CD4-positive, alpha-beta memory T cell (primary cell): ENCODE measurements at regions not wholly inside any gene's neighbourhood (a gene's known extent, or its start where the extent isn't known, plus 50 kb on each side); places are given as distances from the start of the nearest gene placed in this dataset.

Source experiments
- CTCF ChIA-PET: fragments of 350-600 bp; sonication (Branson Sonifier 250); formaldehyde crosslinking; loops from one replicate; lab custom pipeline; 2021; ENCODE audit warnings: inconsistent platforms; ENCODE audit not compliant: partially characterized antibody; lab: Charles Lee
- POLR2A ChIA-PET: fragments of 350-600 bp; sonication (Branson Sonifier 250); formaldehyde crosslinking; loops from one replicate; lab custom pipeline; 2021; ENCODE audit not compliant: partially characterized antibody; lab: Charles Lee
- DNase-seq, 5 donors: peaks; one replicate each; pipeline versions ENCODE4 v3.0.0 to v3.0.0-alpha.2; 2020 to 2022; ENCODE audit warnings: mixed read lengths in 1 of 5
- H3K27ac ChIP-seq: one replicate; pipeline ENCODE4 v1.7.0; 2013; ENCODE audit warnings: low read depth, low read length
- H3K27me3 ChIP-seq: 2 replicates; pipeline ENCODE4 v1.7.0; 2013; ENCODE audit warnings: mild to moderate bottlenecking, low read length, moderate library complexity; ENCODE audit not compliant: insufficient read depth
- H3K36me3 ChIP-seq: 2 replicates; pipeline ENCODE4 v1.7.0; 2013; ENCODE audit warnings: mild to moderate bottlenecking, low read length, moderate library complexity; ENCODE audit not compliant: insufficient read depth
- H3K4me1 ChIP-seq: 2 replicates; pipeline ENCODE4 v1.7.0; 2013; ENCODE audit warnings: mild to moderate bottlenecking, low read length, moderate library complexity; ENCODE audit not compliant: insufficient read depth
- H3K4me3 ChIP-seq, 2 donors: one replicate each; pipeline ENCODE4 v1.7.0; 2013; ENCODE audit warnings: low read length in 2 of 2, mild to moderate bottlenecking in 1 of 2
- H3K9me3 ChIP-seq, 2 donors: one replicate each; pipeline ENCODE4 v1.7.0; 2013; ENCODE audit warnings: low read length in 2 of 2, control low read depth in 1 of 2; ENCODE audit not compliant: control insufficient read depth in 1 of 2
- H3K27ac Mint-ChIP-seq, 7 donors: one replicate each; pipeline ENCODE4 v1.8.0; 2020 to 2021; ENCODE audit warnings: mixed read lengths in 7 of 7, mild to moderate bottlenecking in 6 of 7, inconsistent platforms in 3 of 7, moderate library complexity in 3 of 7
- H3K27me3 Mint-ChIP-seq, 2 donors: one replicate each; pipeline ENCODE4 v1.8.0; 2020 to 2021; ENCODE audit warnings: mixed read lengths in 2 of 2
- H3K36me3 Mint-ChIP-seq, 2 donors: one replicate each; pipeline ENCODE4 v1.8.0; 2020 to 2021; ENCODE audit warnings: mixed read lengths in 2 of 2, inconsistent platforms in 1 of 2, mild to moderate bottlenecking in 1 of 2
- H3K4me1 Mint-ChIP-seq, 4 donors: one replicate each; pipeline ENCODE4 v1.8.0; 2020 to 2021; ENCODE audit warnings: mixed read lengths in 4 of 4, mild to moderate bottlenecking in 1 of 4
- H3K4me3 Mint-ChIP-seq, 8 donors: one replicate each; pipeline ENCODE4 v1.8.0; 2020 to 2021; ENCODE audit warnings: mixed read lengths in 8 of 8, mild to moderate bottlenecking in 7 of 8, moderate library complexity in 6 of 8, inconsistent platforms in 3 of 8
- H3K9me3 Mint-ChIP-seq, 8 donors: one replicate each; pipeline ENCODE4 v1.8.0; 2020 to 2021; ENCODE audit warnings: mixed read lengths in 8 of 8, mild to moderate bottlenecking in 5 of 8, inconsistent platforms in 3 of 8, moderate library complexity in 1 of 8
- intact Hi-C: fragments of 100-400 bp; cut with micrococcal nuclease; formaldehyde crosslinking; loops from one replicate; pipeline ENCODE4 v1.15.1; 2023

- H3K27me3 Mint-ChIP-seq = no peaks in the 10 kb centered on the region
- H3K9me3 Mint-ChIP-seq = peaks cover 0 to 9% (median 0%) of the 10 kb centered on the region in 8 donors
- ChIA-PET POLR2A (no interaction called here), CTCF (no interaction called here)
- Histone ChIP-seq H3K9me3 (no peaks in the 10 kb centered on the region), H3K4me1 (no peaks in the 10 kb centered on the region), H3K27ac (no peak overlapping the region), H3K27me3 (no peaks in the 10 kb centered on the region), H3K4me3 (no peak overlapping the region), H3K36me3 (no peaks in the 10 kb centered on the region)
- no peak for DNase-seq
- intact Hi-C loops = no loop called here
- H3K27ac Mint-ChIP-seq = no peak overlapping the region
- no peak overlapping the region for H3K4me3 Mint-ChIP-seq
- no peaks in the 10 kb centered on the region for H3K36me3 Mint-ChIP-seq
- H3K4me1 Mint-ChIP-seq = no peaks in the 10 kb centered on the region
Measured at GRCh38 chr12:24044941-24045703, 95.7 kb upstream of the SOX5 start.

- no peaks in the 10 kb centered on the region for H3K4me1 Mint-ChIP-seq
- no peaks in the 10 kb centered on the region for H3K36me3 Mint-ChIP-seq
- H3K27ac Mint-ChIP-seq = no peak overlapping the region
- no peaks in the 10 kb centered on the region for H3K27me3 Mint-ChIP-seq
- no peaks in the 10 kb centered on the region for H3K4me1 ChIP-seq
- CTCF ChIA-PET = no interaction called here
- no peaks in the 10 kb centered on the region for H3K9me3 ChIP-seq
- H3K4me3 ChIP-seq = no peak overlapping the region
- intact Hi-C loops = no loop called here
- no peaks in the 10 kb centered on the region for H3K36me3 ChIP-seq
- H3K27ac ChIP-seq = no peak overlapping the region
- POLR2A ChIA-PET = no interaction called here
- no peaks in the 10 kb centered on the region for H3K27me3 ChIP-seq
- no peak overlapping the region for H3K4me3 Mint-ChIP-seq
- DNase-seq = no peak
- H3K9me3 Mint-ChIP-seq = no peaks in the 10 kb centered on the region
Measured at GRCh38 chr12:24042651-24043050, 93.2 kb upstream of the SOX5 start.

GRCh38 chr12:24039113-24039525 lies 89.6 kb upstream of the SOX5 start:
- no peaks in the 10 kb centered on the region for H3K9me3 Mint-ChIP-seq
- no peaks in the 10 kb centered on the region for H3K36me3 Mint-ChIP-seq
- H3K27me3 Mint-ChIP-seq = no peaks in the 10 kb centered on the region
- no peaks in the 10 kb centered on the region for H3K4me1 Mint-ChIP-seq
- Histone ChIP-seq H3K4me3 (no peak overlapping the region), H3K9me3 (no peaks in the 10 kb centered on the region), H3K4me1 (no peaks in the 10 kb centered on the region), H3K27me3 (no peaks in the 10 kb centered on the region), H3K27ac (no peak overlapping the region), H3K36me3 (no peaks in the 10 kb centered on the region)
- intact Hi-C loops = no loop called here
- H3K27ac Mint-ChIP-seq = no peak overlapping the region
- ChIA-PET CTCF (no interaction called here), POLR2A (no interaction called here)
- H3K4me3 Mint-ChIP-seq = no peak overlapping the region
- DNase-seq = no peak

GRCh38 chr12:24038211-24038997 lies 88.9 kb upstream of the SOX5 start:
- Histone ChIP-seq H3K9me3 (no peaks in the 10 kb centered on the region), H3K4me3 (no peak overlapping the region), H3K4me1 (no peaks in the 10 kb centered on the region), H3K27me3 (no peaks in the 10 kb centered on the region), H3K27ac (no peak overlapping the region), H3K36me3 (no peaks in the 10 kb centered on the region)
- Mint-ChIP-seq H3K4me1 (no peaks in the 10 kb centered on the region), H3K27ac (no peak overlapping the region), H3K36me3 (no peaks in the 10 kb centered on the region), H3K27me3 (no peaks in the 10 kb centered on the region), H3K4me3 (no peak overlapping the region), H3K9me3 (peaks cover 0 to 2% (median 0%) of the 10 kb centered on the region in 8 donors)
- POLR2A ChIA-PET = no interaction called here
- DNase-seq = no peak
- CTCF ChIA-PET = no interaction called here
- intact Hi-C loops = no loop called here

GRCh38 chr12:24036438-24037216 lies 87.2 kb upstream of the SOX5 start:
- Mint-ChIP-seq H3K9me3 (peaks cover 0 to 2% (median 0%) of the 10 kb centered on the region in 8 donors), H3K4me1 (no peaks in the 10 kb centered on the region), H3K27me3 (no peaks in the 10 kb centered on the region), H3K36me3 (no peaks in the 10 kb centered on the region), H3K27ac (no peak overlapping the region), H3K4me3 (no peak overlapping the region)
- ChIA-PET CTCF (no interaction called here), POLR2A (no interaction called here)
- H3K4me1 ChIP-seq = no peaks in the 10 kb centered on the region
- H3K4me3 ChIP-seq = no peak overlapping the region
- H3K27me3 ChIP-seq = no peaks in the 10 kb centered on the region
- DNase-seq = no peak
- no peaks in the 10 kb centered on the region for H3K9me3 ChIP-seq
- intact Hi-C loops = no loop called here
- H3K36me3 ChIP-seq = no peaks in the 10 kb centered on the region
- no peak overlapping the region for H3K27ac ChIP-seq

- H3K27ac ChIP-seq = no peak overlapping the region
- no peaks in the 10 kb centered on the region for H3K36me3 ChIP-seq
- H3K9me3 Mint-ChIP-seq = peaks cover 0 to 4% (median 0%) of the 10 kb centered on the region in 8 donors
- H3K27ac Mint-ChIP-seq = no peak overlapping the region
- H3K4me3 ChIP-seq = no peak overlapping the region
- no peaks in the 10 kb centered on the region for H3K36me3 Mint-ChIP-seq
- POLR2A ChIA-PET = no interaction called here
- no peaks in the 10 kb centered on the region for H3K27me3 Mint-ChIP-seq
- DNase-seq = no peak
- no peaks in the 10 kb centered on the region for H3K4me1 ChIP-seq
- intact Hi-C loops = no loop called here
- no peaks in the 10 kb centered on the region for H3K27me3 ChIP-seq
- no peaks in the 10 kb centered on the region for H3K4me1 Mint-ChIP-seq
- H3K4me3 Mint-ChIP-seq = no peak overlapping the region
- no peaks in the 10 kb centered on the region for H3K9me3 ChIP-seq
- CTCF ChIA-PET = no interaction called here
Measured at GRCh38 chr12:24034894-24035293, 85.4 kb upstream of the SOX5 start.

- H3K9me3 Mint-ChIP-seq = peaks cover 0 to 4% (median 0%) of the 10 kb centered on the region in 8 donors
- CTCF ChIA-PET = no interaction called here
- no peaks in the 10 kb centered on the region for H3K27me3 ChIP-seq
- H3K27ac ChIP-seq = no peak overlapping the region
- no peaks in the 10 kb centered on the region for H3K36me3 Mint-ChIP-seq
- H3K4me1 ChIP-seq = no peaks in the 10 kb centered on the region
- H3K27ac Mint-ChIP-seq = no peak overlapping the region
- DNase-seq = no peak
- POLR2A ChIA-PET = no interaction called here
- no peaks in the 10 kb centered on the region for H3K9me3 ChIP-seq
- no peaks in the 10 kb centered on the region for H3K36me3 ChIP-seq
- no peaks in the 10 kb centered on the region for H3K27me3 Mint-ChIP-seq
- H3K4me3 Mint-ChIP-seq = no peak overlapping the region
- intact Hi-C loops = no loop called here
- H3K4me3 ChIP-seq = no peak overlapping the region
- H3K4me1 Mint-ChIP-seq = no peaks in the 10 kb centered on the region
Measured at GRCh38 chr12:24034160-24034559, 84.7 kb upstream of the SOX5 start.
